ENCODE measurements at regions not wholly inside any gene's neighbourhood (a gene's known extent, or its start where the extent isn't known, plus 50 kb on each side); places are given as distances from the start of the nearest gene placed in this dataset.
A peak's percentile ranks its signal among the peaks of the same experiment; 100 is the strongest.

DNA sequence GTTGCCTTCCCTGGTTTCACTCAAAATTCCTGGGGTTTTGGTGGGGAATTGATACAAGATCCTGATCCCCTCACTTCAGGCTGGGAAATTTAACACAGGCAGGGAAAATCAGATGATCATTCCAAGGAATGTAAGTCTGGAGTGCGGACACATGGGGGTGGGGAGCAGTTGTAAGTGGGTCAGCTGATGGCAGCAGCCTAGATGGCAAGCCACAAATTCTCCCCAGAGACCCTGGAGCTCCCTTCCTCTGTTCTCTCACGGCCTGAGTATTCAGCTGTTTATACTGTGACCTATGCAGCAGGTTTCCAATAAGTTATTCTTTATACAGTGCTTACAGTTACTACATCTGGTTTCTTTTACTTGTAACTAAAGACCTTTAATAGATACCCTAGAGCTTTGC lies 144.9 kb downstream of the SH3BGRL2 start:
- TF ChIP-seq, protein P1, sequence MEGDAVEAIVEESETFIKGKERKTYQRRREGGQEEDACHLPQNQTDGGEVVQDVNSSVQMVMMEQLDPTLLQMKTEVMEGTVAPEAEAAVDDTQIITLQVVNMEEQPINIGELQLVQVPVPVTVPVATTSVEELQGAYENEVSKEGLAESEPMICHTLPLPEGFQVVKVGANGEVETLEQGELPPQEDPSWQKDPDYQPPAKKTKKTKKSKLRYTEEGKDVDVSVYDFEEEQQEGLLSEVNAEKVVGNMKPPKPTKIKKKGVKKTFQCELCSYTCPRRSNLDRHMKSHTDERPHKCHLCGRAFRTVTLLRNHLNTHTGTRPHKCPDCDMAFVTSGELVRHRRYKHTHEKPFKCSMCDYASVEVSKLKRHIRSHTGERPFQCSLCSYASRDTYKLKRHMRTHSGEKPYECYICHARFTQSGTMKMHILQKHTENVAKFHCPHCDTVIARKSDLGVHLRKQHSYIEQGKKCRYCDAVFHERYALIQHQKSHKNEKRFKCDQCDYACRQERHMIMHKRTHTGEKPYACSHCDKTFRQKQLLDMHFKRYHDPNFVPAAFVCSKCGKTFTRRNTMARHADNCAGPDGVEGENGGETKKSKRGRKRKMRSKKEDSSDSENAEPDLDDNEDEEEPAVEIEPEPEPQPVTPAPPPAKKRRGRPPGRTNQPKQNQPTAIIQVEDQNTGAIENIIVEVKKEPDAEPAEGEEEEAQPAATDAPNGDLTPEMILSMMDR (IDR thresholded peaks at IDR 0.05; ENCODE audit: low read depth, low read length) = no peak

DNA sequence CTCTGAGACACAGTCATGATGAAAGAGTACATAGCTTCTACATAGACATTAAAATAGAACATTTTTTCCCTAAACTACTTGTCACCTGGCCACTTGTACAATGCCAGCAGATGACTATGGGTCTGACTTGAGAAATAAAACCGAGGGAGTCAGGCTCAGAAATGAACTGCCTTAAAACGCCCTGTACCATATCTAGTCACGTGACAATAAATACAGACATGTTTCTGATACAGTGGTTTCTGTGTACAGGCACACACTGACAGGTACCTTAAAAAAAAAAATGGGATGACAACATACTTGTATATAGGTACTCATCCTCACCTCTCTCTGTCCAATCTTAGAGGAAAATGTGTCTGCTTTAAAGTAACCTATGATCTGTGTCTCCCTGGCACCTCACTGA lies 144.1 kb downstream of the SH3BGRL2 start:
- TF ChIP-seq, protein P1 (IDR thresholded peaks at IDR 0.05; ENCODE audit: low read depth, low read length) = no peak
- DNase-seq (ENCODE audit: extremely low read depth, low read depth) = no peak

More for the DNA sequence above, 144.9 kb downstream of the SH3BGRL2 start:
- no peak for DNase-seq (ENCODE audit: extremely low read depth, low read depth)

DNA sequence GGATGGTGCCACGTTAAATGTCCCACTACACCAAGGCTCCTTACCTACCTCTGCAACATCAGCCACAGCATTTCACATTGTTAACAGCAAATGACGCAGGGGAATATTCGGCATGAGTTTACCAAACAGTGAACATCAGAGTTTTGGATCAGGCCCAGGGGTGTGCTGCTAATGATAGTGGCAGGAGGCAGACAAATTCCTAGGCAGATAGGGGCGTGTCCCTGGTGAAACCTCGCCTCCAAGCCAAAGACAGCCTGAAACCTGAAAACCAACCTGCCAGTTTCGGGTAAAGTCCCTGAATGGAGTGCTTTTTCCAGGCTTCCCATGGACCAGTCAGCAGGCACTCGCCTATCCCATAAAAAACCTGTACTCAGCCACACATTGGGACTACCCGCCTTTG lies 133.6 kb downstream of the SH3BGRL2 start:
- no peak for DNase-seq (ENCODE audit: extremely low read depth, low read depth)
- TF ChIP-seq, protein P1 (IDR thresholded peaks at IDR 0.05; ENCODE audit: low read depth, low read length) = no peak

DNA sequence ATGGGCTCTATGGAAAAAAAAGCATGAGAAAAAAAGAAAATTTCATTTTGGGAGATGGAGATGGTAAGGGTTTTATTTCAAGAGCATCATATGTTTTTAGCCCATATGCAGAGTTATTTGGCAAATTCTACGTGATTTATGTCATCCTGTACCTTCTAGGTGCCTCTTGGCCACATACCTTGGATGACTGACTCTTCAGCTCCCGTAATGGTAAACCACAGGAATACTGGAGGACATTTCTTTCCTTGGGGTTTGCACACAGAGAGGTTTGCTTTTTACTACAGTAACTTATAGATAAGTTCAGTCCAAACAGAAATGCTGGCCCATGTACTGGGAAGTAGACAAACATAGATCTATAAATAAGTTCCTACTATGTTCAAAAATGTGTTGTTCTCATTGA lies 132.2 kb downstream of the SH3BGRL2 start:
- no peak for DNase-seq (ENCODE audit: extremely low read depth, low read depth)

DNA sequence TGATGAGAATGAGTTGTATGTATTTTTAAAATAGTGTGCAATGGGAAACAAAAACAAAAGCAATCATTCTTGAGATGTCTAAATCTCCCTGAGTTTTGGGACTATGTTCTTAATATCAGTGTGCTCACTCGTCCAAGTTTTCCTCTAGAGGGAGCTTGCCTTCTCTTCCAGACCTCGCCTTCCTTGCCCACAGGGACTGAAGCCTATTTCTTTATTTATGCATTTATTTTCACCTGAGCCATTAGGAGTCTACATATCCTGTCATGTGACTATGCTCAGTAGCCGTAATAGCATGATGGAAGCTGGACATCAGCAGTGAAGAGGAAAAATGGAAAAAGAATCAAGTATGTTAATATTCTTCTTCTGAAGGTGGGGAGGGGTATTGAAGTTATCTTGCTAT lies 131.2 kb downstream of the SH3BGRL2 start:
- DNase-seq (ENCODE audit: extremely low read depth, low read depth) = no peak
- TF ChIP-seq, protein P1 (IDR thresholded peaks at IDR 0.05; ENCODE audit: low read depth, low read length) = peak; percentile 28

More for the DNA sequence above, 132.2 kb downstream of the SH3BGRL2 start:
- TF ChIP-seq, protein P1 (IDR thresholded peaks at IDR 0.05; ENCODE audit: low read depth, low read length) = no peak

DNA sequence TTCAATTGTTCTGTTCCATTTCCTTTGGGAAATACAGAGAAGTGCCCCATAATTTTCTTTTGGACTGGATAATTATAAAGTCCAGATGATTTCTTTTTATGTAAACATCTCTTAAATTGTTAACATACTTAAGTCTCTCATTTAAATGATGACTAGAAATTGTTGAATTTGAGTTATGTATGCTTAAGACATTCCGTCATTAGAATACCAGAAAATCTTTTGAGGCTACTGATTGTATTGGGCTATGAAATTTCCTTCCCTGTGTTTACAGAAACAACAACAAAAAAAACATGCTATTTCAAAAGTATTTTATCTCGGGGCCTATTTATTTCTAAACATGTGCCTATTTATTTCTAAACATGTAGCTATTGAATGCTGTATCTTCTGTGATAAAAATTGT lies 125.4 kb downstream of the SH3BGRL2 start:
- TF ChIP-seq, protein P1 (IDR thresholded peaks at IDR 0.05; ENCODE audit: low read depth, low read length) = no peak
- no peak for DNase-seq (ENCODE audit: extremely low read depth, low read depth)

DNA sequence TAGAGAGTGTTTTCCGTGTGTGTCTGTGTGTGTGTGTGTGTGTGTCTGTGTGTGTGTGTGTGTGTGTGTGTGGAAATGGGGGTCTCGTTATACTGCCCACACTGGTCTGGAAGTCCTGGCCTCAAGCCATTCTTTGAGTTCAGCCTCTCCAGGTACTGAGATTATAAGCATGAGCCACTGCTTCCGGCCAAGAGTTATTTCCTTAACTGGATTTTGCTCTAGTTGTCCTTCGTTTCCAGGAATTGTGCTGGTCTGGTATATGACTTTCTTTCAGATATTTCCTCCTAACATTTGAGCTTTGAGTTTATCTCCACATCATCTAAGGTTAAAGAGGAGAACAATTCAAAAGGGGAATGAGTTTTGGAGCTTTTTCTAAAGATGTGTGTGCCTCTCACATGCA lies 124.8 kb downstream of the SH3BGRL2 start:
- TF ChIP-seq, protein P1 (IDR thresholded peaks at IDR 0.05; ENCODE audit: low read depth, low read length) = no peak

More for the DNA sequence above, 124.8 kb downstream of the SH3BGRL2 start:
- no peak for DNase-seq (ENCODE audit: extremely low read depth, low read depth)

All from AG09319 (cell line).